DOHH2 (cell line): ENCODE measurements at regions not wholly inside any gene's neighbourhood (a gene's known extent, or its start where the extent isn't known, plus 50 kb on each side); places are given as distances from the start of the nearest gene placed in this dataset.

Experiments used
- H3F3A ChIP-seq: fragments of 200-600 bp; sonication (generic), shearing (Covaris generic); 2 replicates; pipeline ENCODE4 v1.6.0; 2016; ENCODE audit warnings: antibody characterized with exemption, mild to moderate bottlenecking; ENCODE audit not compliant: control insufficient read depth, insufficient read depth
- H3K27ac ChIP-seq: fragments of 200-600 bp; sonication (generic); 2 replicates; pipeline ENCODE4 v1.5.1; 2014; ENCODE audit warnings: low read depth, mild to moderate bottlenecking, low read length, moderate library complexity
- H3K27me3 ChIP-seq: fragments of 200-600 bp; sonication (generic); 2 replicates; pipeline ENCODE4 v1.6.1; 2014; ENCODE audit warnings: mild to moderate bottlenecking, low read length, mixed read lengths; ENCODE audit not compliant: control insufficient read depth
- H3K36me3 ChIP-seq: fragments of 200-600 bp; sonication (generic); 2 replicates; pipeline ENCODE4 v1.6.1; 2014; ENCODE audit warnings: mild to moderate bottlenecking, low read length, moderate library complexity, mixed read lengths; ENCODE audit not compliant: control insufficient read depth
- H3K4me1 ChIP-seq: fragments of 200-600 bp; sonication (generic); 2 replicates; pipeline ENCODE4 v1.6.1; 2014; ENCODE audit warnings: mild to moderate bottlenecking, low read length, mixed read lengths; ENCODE audit not compliant: control insufficient read depth
- H3K4me2 ChIP-seq: fragments of 200-600 bp; sonication (generic); 2 replicates; pipeline ENCODE4 v1.6.0; 2014; ENCODE audit warnings: mild to moderate bottlenecking, low read length, moderate library complexity
- H3K4me3 ChIP-seq: fragments of 200-600 bp; sonication (generic); 2 replicates; pipeline ENCODE4 v1.5.1; 2014; ENCODE audit warnings: mild to moderate bottlenecking, low read length, mixed read lengths
- H3K79me2 ChIP-seq: fragments of 200-600 bp; sonication (generic); 2 replicates; pipeline ENCODE4 v1.6.1; 2014; ENCODE audit warnings: mild to moderate bottlenecking, low read length, mixed read lengths; ENCODE audit not compliant: control insufficient read depth
- H3K9me2 ChIP-seq: fragments of 200-600 bp; sonication (generic); replicated peaks from 2 replicates; pipeline ENCODE4 v1.6.1; 2014; ENCODE audit warnings: mild to moderate bottlenecking, low read length, mixed read lengths; ENCODE audit not compliant: control insufficient read depth
- H3K9me3 ChIP-seq: fragments of 200-600 bp; sonication (generic); 2 replicates; pipeline ENCODE4 v1.6.1; 2014; ENCODE audit warnings: antibody characterized with exemption, low read length, mixed read lengths; ENCODE audit not compliant: control insufficient read depth, insufficient read depth
- H4K20me1 ChIP-seq: fragments of 200-600 bp; sonication (generic); 2 replicates; pipeline ENCODE4 v1.6.0; 2014; ENCODE audit warnings: low read depth, mild to moderate bottlenecking, antibody characterized with exemption, low read length, moderate library complexity; ENCODE audit not compliant: control insufficient read depth, insufficient read depth
- CTCF ChIP-seq: fragments of 200-600 bp; sonication (generic); IDR thresholded peaks from one replicate; pipeline ENCODE4 v1.5.1; 2014; ENCODE audit warnings: antibody characterized with exemption, mild to moderate bottlenecking, low read depth, low read length; ENCODE audit not compliant: poor library complexity, severe bottlenecking
- EZH2phosphoT487 ChIP-seq: fragments of 200-600 bp; sonication (generic); IDR thresholded peaks from 2 replicates; pipeline ENCODE4 v1.6.1; 2017; ENCODE audit warnings: borderline replicate concordance, mild to moderate bottlenecking, antibody characterized with exemption, low read length, moderate library complexity, mixed read lengths

GRCh38 chr17:13753771-13754170, 152.0 kb upstream of the HS3ST3A1 start:
- Histone ChIP-seq H4K20me1 (no peaks in the 10 kb centered on the region), H3F3A (no peaks in the 10 kb centered on the region), H3K79me2 (no peaks in the 10 kb centered on the region), H3K27me3 (no peaks in the 10 kb centered on the region), H3K36me3 (no peaks in the 10 kb centered on the region), H3K4me3 (no peak overlapping the region), H3K9me3 (no peaks in the 10 kb centered on the region), H3K9me2 (no peaks in the 10 kb centered on the region), H3K27ac (no peak overlapping the region), H3K4me2 (no peak overlapping the region), H3K4me1 (no peaks in the 10 kb centered on the region)
- no peak for TF ChIP-seq EZH2phosphoT487
- TF ChIP-seq CTCF: no peak

DNA sequence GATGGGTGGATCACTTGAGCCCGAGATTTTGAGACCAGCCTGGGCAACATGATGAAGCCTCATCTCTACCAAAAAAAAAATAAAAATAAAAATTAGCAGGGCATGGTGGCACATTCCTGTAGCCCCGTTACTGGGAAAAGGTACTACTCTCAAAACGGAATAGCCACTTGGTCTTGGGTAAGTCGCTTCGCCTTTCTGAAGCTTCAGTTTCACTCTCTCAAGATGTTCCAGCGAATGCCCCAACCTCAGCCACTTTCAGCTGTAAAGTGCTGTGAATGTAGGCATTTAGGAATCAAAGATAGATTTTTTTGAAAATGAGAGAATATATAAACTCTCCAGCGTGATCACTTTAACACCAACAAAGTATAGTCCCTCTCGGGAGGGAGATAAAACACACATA, 154.1 kb upstream of the HS3ST3A1 start:
- Histone ChIP-seq H3K27ac (no peak overlapping the region), H4K20me1 (no peaks in the 10 kb centered on the region), H3K36me3 (no peaks in the 10 kb centered on the region), H3K4me2 (no peak overlapping the region), H3K27me3 (no peaks in the 10 kb centered on the region), H3K4me1 (no peaks in the 10 kb centered on the region), H3F3A (no peaks in the 10 kb centered on the region), H3K9me3 (no peaks in the 10 kb centered on the region), H3K4me3 (no peak overlapping the region), H3K79me2 (no peaks in the 10 kb centered on the region), H3K9me2 (no peaks in the 10 kb centered on the region)
- TF ChIP-seq EZH2phosphoT487: no peak

- Histone ChIP-seq H3K4me3 (no peak overlapping the region), H4K20me1 (no peaks in the 10 kb centered on the region), H3K36me3 (no peaks in the 10 kb centered on the region), H3K4me1 (no peaks in the 10 kb centered on the region), H3K79me2 (no peaks in the 10 kb centered on the region), H3K27ac (no peak overlapping the region), H3K9me2 (no peaks in the 10 kb centered on the region), H3K27me3 (no peaks in the 10 kb centered on the region), H3K4me2 (no peak overlapping the region), H3K9me3 (no peaks in the 10 kb centered on the region), H3F3A (no peaks in the 10 kb centered on the region)
- TF ChIP-seq EZH2phosphoT487 (no peak), CTCF (no peak)
Measured at GRCh38 chr17:13756763-13757162, 155.0 kb upstream of the HS3ST3A1 start.

GRCh38 chr17:13757871-13758270, 156.1 kb upstream of the HS3ST3A1 start:
- Histone ChIP-seq H3F3A (no peaks in the 10 kb centered on the region), H3K4me3 (no peak overlapping the region), H3K9me3 (no peaks in the 10 kb centered on the region), H3K36me3 (no peaks in the 10 kb centered on the region), H3K27me3 (no peaks in the 10 kb centered on the region), H3K27ac (no peak overlapping the region), H3K4me1 (no peaks in the 10 kb centered on the region), H3K79me2 (no peaks in the 10 kb centered on the region), H3K4me2 (no peak overlapping the region), H3K9me2 (no peaks in the 10 kb centered on the region), H4K20me1 (no peaks in the 10 kb centered on the region)
- TF ChIP-seq EZH2phosphoT487 (no peak), CTCF (no peak)
